Ascending aorta (tissue), 2 donors: ENCODE measurements at regions not wholly inside any gene's neighbourhood (a gene's known extent, or its start where the extent isn't known, plus 50 kb on each side); places are given as distances from the start of the nearest gene placed in this dataset.

Experiments
- DNase-seq, 2 donors: peaks; one replicate each; pipeline ENCODE4 v3.0.0-alpha.2; 2019; ENCODE audit warnings: low spot score in 2 of 2
- H3K27ac ChIP-seq, 2 donors: fragments of 200-600 bp; sonication (generic); one replicate each; pipeline ENCODE4 v1.5.1; 2016 to 2017; ENCODE audit warnings: mild to moderate bottlenecking in 1 of 2
- H3K27me3 ChIP-seq: fragments of 200-600 bp; sonication (generic); one replicate; pipeline ENCODE4 v1.5.1; 2017
- H3K36me3 ChIP-seq, 2 donors: fragments of 200-600 bp; sonication (generic); one replicate each; pipeline ENCODE4 v1.5.1; 2016
- H3K4me1 ChIP-seq, 2 donors: fragments of 200-600 bp; sonication (generic); one replicate each; pipeline ENCODE4 v1.5.1; 2016 to 2017; ENCODE audit warnings: mild to moderate bottlenecking in 1 of 2
- H3K4me3 ChIP-seq, 2 donors: fragments of 200-600 bp; sonication (generic); one replicate each; pipeline ENCODE4 v1.5.1; 2016 to 2017; ENCODE audit warnings: mild to moderate bottlenecking in 1 of 2
- H3K9me3 ChIP-seq, 2 donors: fragments of 200-600 bp; sonication (generic); one replicate each; pipeline ENCODE4 v1.5.1; 2016
- CTCF ChIP-seq, 3 experiments: fragments of 200-600 bp in 2 of 3; fragments of 450-650 bp in 1 of 3; sonication (generic) in 2 of 3; IDR thresholded peaks; one replicate each; pipeline ENCODE4 v1.5.1; 2016 to 2019; ENCODE audit warnings: antibody characterized with exemption in 3 of 3, mild to moderate bottlenecking in 1 of 3, moderate library complexity in 1 of 3
- intact Hi-C: fragments of 100-400 bp; cut with DNase I; formaldehyde crosslinking; loops from one replicate; pipeline ENCODE4 v1.15.1; 2023

DNA sequence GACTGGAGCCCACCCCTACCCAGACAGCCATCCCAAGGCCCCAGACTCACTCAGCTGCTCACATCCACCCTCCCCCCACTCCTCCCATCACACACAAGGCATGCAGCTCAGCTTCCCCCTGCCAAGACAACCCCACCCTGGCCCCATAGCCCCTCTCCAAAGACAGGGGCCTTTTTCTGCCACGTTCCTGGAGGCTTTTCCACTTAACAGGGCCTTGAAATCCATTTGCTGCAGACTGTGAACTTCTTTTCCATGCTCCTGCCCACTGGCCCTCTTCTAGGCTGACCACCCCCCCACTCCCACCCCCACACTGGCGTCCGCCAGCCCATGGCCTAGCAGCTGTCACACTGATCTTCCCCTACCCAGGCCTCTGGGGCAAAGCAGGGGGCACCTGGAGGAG lies 76.0 kb downstream of the PJA1 start:
- Histone ChIP-seq H3K9me3 (no peaks in the 10 kb centered on the region), H3K27me3 (no peaks in the 10 kb centered on the region), H3K4me3 (no peak overlapping the region), H3K27ac (no peak overlapping the region), H3K4me1 (no peaks in the 10 kb centered on the region), H3K36me3 (no peaks in the 10 kb centered on the region)
- TF ChIP-seq CTCF (IDR thresholded peaks at IDR 0.05) = no peak
- DNase-seq = no peak
- intact Hi-C loops = loop anchor here (10.0 kb wide), 1 partner anchor 54 kb away; no protein-coding TSS in a partner anchor

DNA sequence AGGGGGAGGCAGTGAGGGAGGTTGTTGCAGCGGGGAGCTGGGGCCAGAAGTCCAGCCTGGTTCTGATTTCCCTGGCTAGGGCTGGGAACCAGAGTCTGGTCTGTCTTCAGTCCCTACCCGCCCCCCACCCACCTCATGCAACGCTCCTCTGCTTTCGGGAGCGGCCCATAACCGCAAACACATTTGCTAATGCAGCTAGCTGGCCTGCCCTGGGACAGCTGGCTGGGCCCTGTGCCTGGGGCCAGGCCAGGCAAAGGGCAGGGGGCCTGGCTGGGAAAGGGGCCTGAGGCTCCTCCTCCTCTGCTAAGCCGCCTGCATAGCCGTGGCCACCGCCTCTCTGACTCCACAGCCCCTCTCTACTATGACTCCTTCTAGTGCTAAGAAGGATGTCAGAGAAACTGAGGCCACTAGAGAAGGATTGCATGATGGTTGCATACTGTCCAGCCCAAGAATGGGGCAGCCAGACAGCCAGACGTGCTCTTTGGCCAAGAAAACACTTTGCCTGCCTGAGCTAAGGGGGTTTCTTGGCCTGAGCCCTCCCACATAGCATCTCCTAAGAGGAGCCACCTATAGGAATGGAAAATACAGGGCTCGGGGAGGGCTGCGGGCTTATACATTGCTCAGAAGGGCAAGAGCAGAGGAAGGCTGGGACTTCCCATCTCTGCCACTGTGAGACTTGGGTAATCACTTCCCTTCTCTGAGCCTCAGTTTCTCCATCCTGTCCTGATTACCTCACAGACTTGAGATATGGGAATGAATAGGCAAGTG lies 76.9 kb downstream of the PJA1 start:
- H3K4me3 ChIP-seq = no peak overlapping the region
- TF ChIP-seq CTCF (IDR thresholded peaks at IDR 0.05) = no peak
- H3K9me3 ChIP-seq = no peaks in the 10 kb centered on the region
- no peak for DNase-seq
- H3K27me3 ChIP-seq = no peaks in the 10 kb centered on the region
- H3K36me3 ChIP-seq = no peaks in the 10 kb centered on the region
- no peaks in the 10 kb centered on the region for H3K4me1 ChIP-seq
- intact Hi-C loops = loop anchor here (10.0 kb wide), 1 partner anchor 54 kb away; no protein-coding TSS in a partner anchor
- no peak overlapping the region for H3K27ac ChIP-seq

DNA sequence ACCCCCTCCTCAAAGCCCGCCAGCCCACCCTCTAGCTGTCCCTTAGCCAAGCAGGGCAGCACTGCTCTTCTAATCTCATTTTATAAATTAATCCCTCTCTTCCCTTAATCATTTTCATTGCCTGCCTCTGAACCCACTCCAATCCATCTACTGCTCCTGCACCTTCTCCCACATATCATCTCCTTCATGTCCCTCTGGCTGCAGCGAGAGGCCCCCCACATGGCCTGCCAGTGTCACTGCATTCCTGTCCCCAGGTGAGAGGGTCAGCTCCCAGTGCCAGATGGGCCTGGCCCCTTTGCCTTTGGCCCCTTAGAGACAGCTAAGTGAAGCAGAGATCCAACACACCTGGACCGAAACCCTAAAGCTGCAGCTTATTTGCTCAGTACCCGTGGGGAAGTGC lies 79.4 kb downstream of the PJA1 start:
- TF ChIP-seq CTCF (IDR thresholded peaks at IDR 0.05) = no peak
- H3K9me3 ChIP-seq = no peaks in the 10 kb centered on the region
- intact Hi-C loops = loop anchor here (10.0 kb wide), 1 partner anchor 51 kb away; no protein-coding TSS in a partner anchor
- no peaks in the 10 kb centered on the region for H3K36me3 ChIP-seq
- no peak overlapping the region for H3K4me3 ChIP-seq
- no peaks in the 10 kb centered on the region for H3K4me1 ChIP-seq
- DNase-seq = no peak
- H3K27me3 ChIP-seq = peaks cover 4% of the 10 kb centered on the region
- H3K27ac ChIP-seq = no peak overlapping the region

GRCh38 chrX:69085151-69085550 lies 80.1 kb downstream of the PJA1 start:
- Histone ChIP-seq H3K27ac (no peak overlapping the region), H3K9me3 (no peaks in the 10 kb centered on the region), H3K4me1 (no peaks in the 10 kb centered on the region), H3K4me3 (no peak overlapping the region), H3K36me3 (no peaks in the 10 kb centered on the region), H3K27me3 (peaks cover 4% of the 10 kb centered on the region)
- no peak for DNase-seq
- intact Hi-C loops = loop anchor here (10.0 kb wide), 1 partner anchor 50 kb away; no protein-coding TSS in a partner anchor
- TF ChIP-seq CTCF (IDR thresholded peaks at IDR 0.05) = no peak

DNA sequence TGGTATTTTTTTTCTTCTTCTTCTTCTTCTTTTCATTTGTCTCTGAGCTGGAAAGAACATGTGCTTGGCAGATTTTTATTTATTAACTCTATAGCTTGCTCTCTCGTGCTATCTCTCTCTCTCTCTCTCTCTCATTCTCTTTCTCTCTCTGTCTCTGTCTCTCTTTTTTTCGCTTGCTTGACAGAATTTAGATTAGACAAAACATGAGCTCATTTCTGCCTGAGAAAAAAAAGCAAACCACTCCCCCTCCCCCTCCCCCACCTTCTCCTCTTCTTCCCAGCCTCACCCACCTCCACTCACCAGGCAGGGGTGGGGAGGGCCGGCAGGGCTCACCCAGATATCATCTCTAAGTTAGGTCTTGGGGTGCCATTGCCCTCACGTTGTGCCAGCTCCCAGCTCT lies 81.5 kb downstream of the PJA1 start:
- H3K27me3 ChIP-seq = peaks cover 4% of the 10 kb centered on the region
- intact Hi-C loops = loop anchor here (10.0 kb wide), 1 partner anchor 49 kb away; no protein-coding TSS in a partner anchor

More for the DNA sequence above, 81.5 kb downstream of the PJA1 start:
- Histone ChIP-seq H3K27ac (no peak overlapping the region), H3K9me3 (no peaks in the 10 kb centered on the region), H3K36me3 (no peaks in the 10 kb centered on the region), H3K4me1 (no peaks in the 10 kb centered on the region), H3K4me3 (no peak overlapping the region)
- no peak for DNase-seq
- TF ChIP-seq CTCF (IDR thresholded peaks at IDR 0.05) = no peak
